Neural cell (in vitro differentiated cells): ENCODE measurements at regions not wholly inside any gene's neighbourhood (a gene's known extent, or its start where the extent isn't known, plus 50 kb on each side); places are given as distances from the start of the nearest gene placed in this dataset.

Experiments
- CTCF ChIP-seq: fragments of 450-650 bp; IDR thresholded peaks from 2 replicates; pipeline ENCODE4 v1.5.1; 2014; ENCODE audit warnings: antibody characterized with exemption, mild to moderate bottlenecking, moderate library complexity; ENCODE audit not compliant: poor library complexity, severe bottlenecking
- EP300 ChIP-seq: fragments of 450-650 bp; conservative IDR thresholded peaks from 2 replicates; pipeline ENCODE4 v1.6.1; 2014; ENCODE audit warnings: antibody characterized with exemption, mild to moderate bottlenecking, moderate library complexity; ENCODE audit not compliant: poor library complexity, severe bottlenecking
- EZH2 ChIP-seq: fragments of 200-600, 300-800 bp; shearing (Covaris generic), sonication (generic); IDR thresholded peaks from 2 replicates; pipeline ENCODE4 v1.6.1; 2014; ENCODE audit warnings: antibody characterized with exemption, low read length, borderline replicate concordance, mild to moderate bottlenecking; ENCODE audit not compliant: insufficient read depth, poor library complexity, severe bottlenecking

GRCh38 chr2:154554046-154554445 lies 144.4 kb upstream of the KCNJ3 start:
- no peak for TF ChIP-seq CTCF
- TF ChIP-seq EP300 = no peak
- TF ChIP-seq EZH2 = no peak
